IMR-90 (cell line): ENCODE measurements at regions not wholly inside any gene's neighbourhood (a gene's known extent, or its start where the extent isn't known, plus 50 kb on each side); places are given as distances from the start of the nearest gene placed in this dataset.

Source experiments
- ATAC-seq: fragments of 200-7000 bp; cut with Tn5 transposase; 2 replicates; pipeline ENCODE4 v1.9.1; 2020; ENCODE audit warnings: low read depth, mild to moderate bottlenecking, moderate library complexity
- BruUV-seq: library from RNA; stranded (reverse); fragments of 400-500 nt; replicated peaks from 2 replicates; lab custom pipeline; 2021; lab: Mats Ljungman, UMichigan
- CTCF ChIA-PET: fragments of 300-600 bp; formaldehyde crosslinking; extraction: SDS; loops from one replicate; lab custom pipeline; 2021; ENCODE audit warnings: antibody characterized with exemption; lab: Yijun Ruan, JAX
- POLR2A ChIA-PET: fragments of 300-600 bp; sonication (Branson Sonifier 250); formaldehyde crosslinking; loops from one replicate; lab custom pipeline; 2022; ENCODE audit warnings: antibody characterized with exemption; ENCODE audit not compliant: unreplicated experiment; lab: Charles Lee
- DNase-seq: peaks from one replicate; pipeline ENCODE4 v3.0.0; 2013
- H2AFZ ChIP-seq: replicated peaks from 2 replicates; pipeline ENCODE3; 2013; ENCODE audit warnings: low read length, mild to moderate bottlenecking; ENCODE audit not compliant: poor library complexity
- H2AK5ac ChIP-seq: 2 replicates; pipeline ENCODE4 v1.6.1; 2013; ENCODE audit warnings: low read depth, low read length, inconsistent platforms
- H2AK9ac ChIP-seq: replicated peaks from 2 replicates; pipeline ENCODE3; 2013; ENCODE audit warnings: mild to moderate bottlenecking, low read depth, low read length, moderate library complexity; ENCODE audit not compliant: poor library complexity
- H2BK120ac ChIP-seq: 2 replicates; pipeline ENCODE4 v1.6.1; 2013; ENCODE audit warnings: low read depth, low read length, inconsistent platforms
- H2BK15ac ChIP-seq: 3 replicates; pipeline ENCODE4 v1.6.1; 2013; ENCODE audit warnings: low read depth, low read length, inconsistent platforms
- H2BK20ac ChIP-seq: 2 replicates; pipeline ENCODE4 v1.6.1; 2013; ENCODE audit warnings: low read depth, mild to moderate bottlenecking, inconsistent platforms, low read length, moderate library complexity
- H2BK5ac ChIP-seq: 2 replicates; pipeline ENCODE4 v1.6.1; 2013; ENCODE audit warnings: mild to moderate bottlenecking, low read depth, low read length, inconsistent platforms; ENCODE audit not compliant: poor library complexity, severe bottlenecking
- H3K14ac ChIP-seq: replicated peaks from 2 replicates; pipeline ENCODE4 v1.6.1; 2013; ENCODE audit warnings: low read depth, low read length, inconsistent platforms
- H3K18ac ChIP-seq: 2 replicates; pipeline ENCODE4 v1.6.1; 2013; ENCODE audit warnings: low read depth, low read length, control low read depth
- H3K23ac ChIP-seq: 2 replicates; pipeline ENCODE4 v1.6.1; 2013; ENCODE audit warnings: low read depth, low read length, inconsistent platforms
- H3K27ac ChIP-seq: 2 replicates; pipeline ENCODE4 v1.5.1; 2013; ENCODE audit warnings: mild to moderate bottlenecking, control low read depth, low read length; ENCODE audit not compliant: insufficient read depth
- H3K27me3 ChIP-seq: 2 replicates; pipeline ENCODE4 v1.6.1; 2013; ENCODE audit warnings: low read length; ENCODE audit not compliant: control insufficient read depth, insufficient read depth
- H3K36me3 ChIP-seq: 2 replicates; pipeline ENCODE4 v1.6.1; 2013; ENCODE audit warnings: low read length, mixed read lengths; ENCODE audit not compliant: control insufficient read depth, insufficient read depth
- H3K4ac ChIP-seq: 2 replicates; pipeline ENCODE4 v1.6.1; 2013; ENCODE audit warnings: low read depth, low read length, inconsistent platforms
- H3K4me1 ChIP-seq: 2 replicates; pipeline ENCODE4 v1.6.1; 2013; ENCODE audit warnings: low read length, mixed read lengths; ENCODE audit not compliant: control insufficient read depth, insufficient read depth
- H3K4me2 ChIP-seq: 2 replicates; pipeline ENCODE4 v1.6.1; 2013; ENCODE audit warnings: low read depth, mild to moderate bottlenecking, control low read depth, low read length, moderate library complexity
- H3K4me3 ChIP-seq: 2 replicates; pipeline ENCODE4 v1.5.1; 2013; ENCODE audit warnings: low read depth, mild to moderate bottlenecking, control low read depth, low read length, moderate library complexity; ENCODE audit not compliant: insufficient read depth
- H3K56ac ChIP-seq: 2 replicates; pipeline ENCODE4 v1.6.1; 2013; ENCODE audit warnings: low read length, inconsistent platforms; ENCODE audit not compliant: insufficient read depth; ENCODE audit errors: extremely low read depth
- H3K79me1 ChIP-seq, 2 experiments: 2 replicates each; pipeline ENCODE4 v1.6.1; 2013; ENCODE audit warnings: low read length in 2 of 2, inconsistent platforms in 1 of 2, low read depth in 1 of 2
- H3K9ac ChIP-seq: 2 replicates; pipeline ENCODE4 v1.6.1; 2013; ENCODE audit warnings: low read depth, low read length, control low read depth
- H3K9me1 ChIP-seq: 2 replicates; pipeline ENCODE4 v1.6.1; 2013; ENCODE audit warnings: low read length, inconsistent platforms; ENCODE audit not compliant: insufficient read depth
- H3K9me3 ChIP-seq: 2 replicates; pipeline ENCODE4 v1.6.1; 2013; ENCODE audit warnings: low read length; ENCODE audit not compliant: control insufficient read depth, insufficient read depth
- H4K20me1 ChIP-seq: 2 replicates; pipeline ENCODE4 v1.6.1; 2013; ENCODE audit warnings: low read length, inconsistent platforms; ENCODE audit not compliant: insufficient read depth
- H4K5ac ChIP-seq: 2 replicates; pipeline ENCODE4 v1.6.1; 2013; ENCODE audit warnings: mild to moderate bottlenecking, low read depth, low read length, control low read depth
- H4K8ac ChIP-seq, 2 experiments: 2 replicates each; pipeline ENCODE4 v1.6.1; 2013; ENCODE audit warnings: low read depth in 2 of 2, low read length in 2 of 2, control low read depth in 1 of 2, inconsistent platforms in 1 of 2
- H4K91ac ChIP-seq: 2 replicates; pipeline ENCODE4 v1.6.1; 2013; ENCODE audit warnings: low read depth, low read length, inconsistent platforms; ENCODE audit not compliant: insufficient read depth
- CEBPB ChIP-seq: IDR thresholded peaks from 2 replicates; pipeline ENCODE4 v1.6.1; 2012; ENCODE audit warnings: low read depth, low read length, improper control_type of control experiment
- CHD1 ChIP-seq: IDR thresholded peaks from 2 replicates; pipeline ENCODE4 v1.6.1; 2012; ENCODE audit warnings: low read depth, low read length, improper control_type of control experiment
- FOS ChIP-seq: fragments of 150-350 bp; IDR thresholded peaks from 2 replicates; pipeline ENCODE4 v1.6.1; 2016; ENCODE audit warnings: low read depth, low read length
- MAFK ChIP-seq: IDR thresholded peaks from 2 replicates; pipeline ENCODE4 v1.6.1; 2012; ENCODE audit warnings: low read depth, low read length, improper control_type of control experiment
- MAZ ChIP-seq: IDR thresholded peaks from 2 replicates; pipeline ENCODE4 v1.6.1; 2012; ENCODE audit warnings: low read depth, mild to moderate bottlenecking, low read length, improper control_type of control experiment, moderate library complexity, borderline replicate concordance
- MXI1 ChIP-seq: IDR thresholded peaks from 2 replicates; pipeline ENCODE4 v1.6.1; 2012; ENCODE audit warnings: low read depth, mild to moderate bottlenecking, low read length, moderate library complexity, borderline replicate concordance
- NFE2L2 ChIP-seq: fragments of 150-350 bp; IDR thresholded peaks from 2 replicates; pipeline ENCODE4 v1.6.1; 2016; ENCODE audit warnings: low read depth, mild to moderate bottlenecking, low read length
- POLR2A ChIP-seq: IDR thresholded peaks from 2 replicates; pipeline ENCODE4 v1.6.1; 2012; ENCODE audit warnings: mild to moderate bottlenecking, low read depth, low read length
- RAD21 ChIP-seq: IDR thresholded peaks from 2 replicates; pipeline ENCODE4 v1.6.1; 2012; ENCODE audit warnings: low read length, improper control_type of control experiment
- RFX5 ChIP-seq: IDR thresholded peaks from 2 replicates; pipeline ENCODE4 v1.8.0; 2012; ENCODE audit warnings: low read depth, mild to moderate bottlenecking, low read length, moderate library complexity
- SMC3 ChIP-seq: fragments of 150-350 bp; IDR thresholded peaks from 2 replicates; pipeline ENCODE4 v1.6.1; 2016; ENCODE audit warnings: low read depth, mild to moderate bottlenecking, antibody characterized with exemption, low read length, moderate library complexity
- WGBS, 2 experiments: methylation state at CpG; one replicate each; pipeline versions ENCODE4 v1.1.5 to v1.1.7; 2013; ENCODE audit warnings: missing lambda C conversion rate in 2 of 2; ENCODE audit not compliant: insufficient read length in 1 of 2; ENCODE audit errors: extremely low coverage in 2 of 2; 5-methylcytosine and 5-hydroxymethylcytosine counted together
- dilution Hi-C: fragments of 300-500 bp; cut with HindIII; formaldehyde crosslinking; loops from one replicate; pipeline ENCODE4 v1.14.3; 2018; ENCODE audit warnings: low sequenced_read_pairs; ENCODE audit not compliant: unreplicated experiment
- in situ Hi-C: fragments of 300-500 bp; cut with MboI; formaldehyde crosslinking; loops from 3 replicates; pipeline ENCODE4 v1.14.3; 2019; ENCODE audit warnings: low sequenced_read_pairs, inconsistent platforms, mixed read lengths
- intact Hi-C: fragments of 100-400 bp; cut with micrococcal nuclease; formaldehyde crosslinking; loops from 2 replicates; pipeline ENCODE4 v1.10.0; 2022
- TF ChIP-seq, protein P1 (sequence below): fragments of 150-350 bp; IDR thresholded peaks from 2 replicates; pipeline ENCODE4 v1.6.1; 2017; ENCODE audit warnings: mild to moderate bottlenecking, antibody characterized with exemption, low read length, low read depth
- TF ChIP-seq, protein P2 (sequence below): conservative IDR thresholded peaks from 2 replicates; pipeline ENCODE4 v1.5.1; 2012; ENCODE audit warnings: mild to moderate bottlenecking, low read depth, low read length, improper control_type of control experiment

DNA sequence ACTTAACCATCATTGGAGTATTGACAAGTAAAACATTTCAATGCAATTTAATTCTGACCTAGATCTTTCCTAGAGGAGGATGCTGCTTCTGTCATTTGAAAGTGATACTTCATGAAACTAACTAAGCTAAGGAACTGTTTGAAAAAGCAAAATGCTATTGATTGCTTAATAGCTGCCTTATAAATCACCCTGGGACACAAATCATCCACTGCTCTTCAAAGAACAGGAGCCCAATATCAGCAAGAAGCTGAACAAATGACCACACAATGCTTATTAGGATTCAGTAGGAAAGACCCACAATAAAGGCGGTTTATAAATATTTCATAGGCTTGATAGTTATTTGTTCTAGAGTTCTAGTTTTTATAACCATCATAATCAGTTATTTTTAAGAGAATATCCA, 216.3 kb downstream of the TEX36 start:
- in situ Hi-C loops, result no loop called here
- CTCF ChIA-PET, result no interaction called here
- intact Hi-C loops, result no loop called here

More for the DNA sequence above, 216.3 kb downstream of the TEX36 start:
- Histone ChIP-seq H2AK5ac (no peak overlapping the region), H3K4me2 (no peak overlapping the region), H2BK20ac (no peak overlapping the region), H3K4me3 (no peak overlapping the region), H3K9ac (no peak overlapping the region), H3K9me3 (no peaks in the 10 kb centered on the region), H4K5ac (no peak overlapping the region), H2BK5ac (no peak overlapping the region), H3K27me3 (no peaks in the 10 kb centered on the region; the same call in 1 of the 2 replicates), H3K79me1 (no peaks in the 10 kb centered on the region), H4K8ac (no peak overlapping the region), H3K36me3 (no peaks in the 10 kb centered on the region), H2BK15ac (no peak overlapping the region), H3K18ac (no peak overlapping the region), H3K14ac (no peak overlapping the region), H3K27ac (no peak overlapping the region), H3K56ac (no peak overlapping the region), H2AK9ac (no peak overlapping the region), H3K9me1 (no peaks in the 10 kb centered on the region), H3K4me1 (no peaks in the 10 kb centered on the region), H2AFZ (no peak overlapping the region), H3K4ac (no peak overlapping the region), H4K20me1 (no peaks in the 10 kb centered on the region), H3K23ac (no peak overlapping the region), H2BK120ac (no peak overlapping the region), H4K91ac (no peak overlapping the region)
- dilution Hi-C loops, result no loop called here
- POLR2A ChIA-PET, result no interaction called here
- no peak for ATAC-seq
- WGBS, 2 experiments, result no CpG with 5 or more reads among the region's 1 CpG
- no peak for TF ChIP-seq MXI1
- no peak for TF ChIP-seq CHD1
- TF ChIP-seq, protein P1, sequence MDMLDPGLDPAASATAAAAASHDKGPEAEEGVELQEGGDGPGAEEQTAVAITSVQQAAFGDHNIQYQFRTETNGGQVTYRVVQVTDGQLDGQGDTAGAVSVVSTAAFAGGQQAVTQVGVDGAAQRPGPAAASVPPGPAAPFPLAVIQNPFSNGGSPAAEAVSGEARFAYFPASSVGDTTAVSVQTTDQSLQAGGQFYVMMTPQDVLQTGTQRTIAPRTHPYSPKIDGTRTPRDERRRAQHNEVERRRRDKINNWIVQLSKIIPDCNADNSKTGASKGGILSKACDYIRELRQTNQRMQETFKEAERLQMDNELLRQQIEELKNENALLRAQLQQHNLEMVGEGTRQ, result no peak
- no peak for TF ChIP-seq SMC3
- no peak for TF ChIP-seq RAD21
- no peak for TF ChIP-seq RFX5
- TF ChIP-seq MAFK, result no peak
- TF ChIP-seq MAZ, result no peak
- TF ChIP-seq, protein P2, sequence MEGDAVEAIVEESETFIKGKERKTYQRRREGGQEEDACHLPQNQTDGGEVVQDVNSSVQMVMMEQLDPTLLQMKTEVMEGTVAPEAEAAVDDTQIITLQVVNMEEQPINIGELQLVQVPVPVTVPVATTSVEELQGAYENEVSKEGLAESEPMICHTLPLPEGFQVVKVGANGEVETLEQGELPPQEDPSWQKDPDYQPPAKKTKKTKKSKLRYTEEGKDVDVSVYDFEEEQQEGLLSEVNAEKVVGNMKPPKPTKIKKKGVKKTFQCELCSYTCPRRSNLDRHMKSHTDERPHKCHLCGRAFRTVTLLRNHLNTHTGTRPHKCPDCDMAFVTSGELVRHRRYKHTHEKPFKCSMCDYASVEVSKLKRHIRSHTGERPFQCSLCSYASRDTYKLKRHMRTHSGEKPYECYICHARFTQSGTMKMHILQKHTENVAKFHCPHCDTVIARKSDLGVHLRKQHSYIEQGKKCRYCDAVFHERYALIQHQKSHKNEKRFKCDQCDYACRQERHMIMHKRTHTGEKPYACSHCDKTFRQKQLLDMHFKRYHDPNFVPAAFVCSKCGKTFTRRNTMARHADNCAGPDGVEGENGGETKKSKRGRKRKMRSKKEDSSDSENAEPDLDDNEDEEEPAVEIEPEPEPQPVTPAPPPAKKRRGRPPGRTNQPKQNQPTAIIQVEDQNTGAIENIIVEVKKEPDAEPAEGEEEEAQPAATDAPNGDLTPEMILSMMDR, result no peak
- TF ChIP-seq CEBPB, result no peak
- no peak for TF ChIP-seq FOS
- TF ChIP-seq POLR2A, result no peak
- no peak for TF ChIP-seq NFE2L2
- no peak for DNase-seq
- BruUV-seq, result no TSS peak
